Lower lobe of right lung (tissue), 2 donors: ENCODE measurements at regions not wholly inside any gene's neighbourhood (a gene's known extent, or its start where the extent isn't known, plus 50 kb on each side); places are given as distances from the start of the nearest gene placed in this dataset.

Experiments
- ATAC-seq, 2 donors: fragments of 200-7000 bp; cut with Tn5 transposase; one replicate each; pipeline ENCODE4 v1.9.1; 2020 to 2022; ENCODE audit warnings: mild to moderate bottlenecking in 2 of 2, moderate library complexity in 2 of 2
- DNase-seq: peaks from one replicate; pipeline ENCODE4 v3.0.0-alpha.2; 2020
- H3K27ac ChIP-seq: fragments of 200-600 bp; one replicate; pipeline ENCODE4 v1.8.0; 2022
- H3K27me3 ChIP-seq: fragments of 200-600 bp; one replicate; pipeline ENCODE4 v1.8.0; 2022; ENCODE audit warnings: low read depth
- H3K36me3 ChIP-seq: fragments of 200-600 bp; one replicate; pipeline ENCODE4 v1.8.0; 2022; ENCODE audit warnings: mild to moderate bottlenecking
- H3K4me1 ChIP-seq: fragments of 200-600 bp; one replicate; pipeline ENCODE4 v1.8.0; 2022
- H3K4me3 ChIP-seq: fragments of 200-600 bp; one replicate; pipeline ENCODE4 v1.8.0; 2022; ENCODE audit warnings: mild to moderate bottlenecking
- H3K9me3 ChIP-seq: fragments of 200-600 bp; one replicate; pipeline ENCODE4 v1.8.0; 2022
- intact Hi-C: fragments of 100-400 bp; cut with DNase I; formaldehyde crosslinking; loops from one replicate; pipeline ENCODE4 v1.11.0; 2022
- TF ChIP-seq, protein P1 (sequence below): fragments of 200-600 bp; IDR thresholded peaks from one replicate; pipeline ENCODE4 v1.8.0; 2022; ENCODE audit warnings: antibody characterized with exemption, mild to moderate bottlenecking
- donor health status: DM: no; HTN: yes; CAD: no; lungs with severe emphysema.

DNA sequence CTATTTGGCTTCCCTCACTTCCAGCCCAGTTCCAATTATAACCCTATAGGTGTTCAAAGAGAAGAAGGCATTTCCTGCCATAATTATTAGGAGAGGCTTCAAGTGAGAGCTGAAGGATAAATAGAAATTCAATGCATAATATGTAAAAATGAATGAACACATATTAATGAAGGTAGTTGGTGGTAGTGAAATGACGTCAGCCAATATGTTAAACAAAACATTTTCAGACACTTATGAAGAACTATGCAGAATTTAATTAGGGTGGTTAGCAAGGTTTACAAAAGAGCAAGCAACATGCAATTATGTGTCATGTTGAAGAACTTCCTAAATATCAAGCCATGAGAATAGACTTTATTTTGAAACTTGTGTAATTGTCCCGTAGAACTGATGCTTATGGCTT lies 858.8 kb upstream of the DDX18 start:
- no peak for ATAC-seq
- no peaks in the 10 kb centered on the region for H3K4me1 ChIP-seq
- H3K4me3 ChIP-seq: no peak overlapping the region
- no peak for DNase-seq
- H3K36me3 ChIP-seq: no peaks in the 10 kb centered on the region
- no peaks in the 10 kb centered on the region for H3K27me3 ChIP-seq
- TF ChIP-seq, protein P1, sequence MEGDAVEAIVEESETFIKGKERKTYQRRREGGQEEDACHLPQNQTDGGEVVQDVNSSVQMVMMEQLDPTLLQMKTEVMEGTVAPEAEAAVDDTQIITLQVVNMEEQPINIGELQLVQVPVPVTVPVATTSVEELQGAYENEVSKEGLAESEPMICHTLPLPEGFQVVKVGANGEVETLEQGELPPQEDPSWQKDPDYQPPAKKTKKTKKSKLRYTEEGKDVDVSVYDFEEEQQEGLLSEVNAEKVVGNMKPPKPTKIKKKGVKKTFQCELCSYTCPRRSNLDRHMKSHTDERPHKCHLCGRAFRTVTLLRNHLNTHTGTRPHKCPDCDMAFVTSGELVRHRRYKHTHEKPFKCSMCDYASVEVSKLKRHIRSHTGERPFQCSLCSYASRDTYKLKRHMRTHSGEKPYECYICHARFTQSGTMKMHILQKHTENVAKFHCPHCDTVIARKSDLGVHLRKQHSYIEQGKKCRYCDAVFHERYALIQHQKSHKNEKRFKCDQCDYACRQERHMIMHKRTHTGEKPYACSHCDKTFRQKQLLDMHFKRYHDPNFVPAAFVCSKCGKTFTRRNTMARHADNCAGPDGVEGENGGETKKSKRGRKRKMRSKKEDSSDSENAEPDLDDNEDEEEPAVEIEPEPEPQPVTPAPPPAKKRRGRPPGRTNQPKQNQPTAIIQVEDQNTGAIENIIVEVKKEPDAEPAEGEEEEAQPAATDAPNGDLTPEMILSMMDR: no peak
- intact Hi-C loops: no loop called here
- H3K9me3 ChIP-seq: no peaks in the 10 kb centered on the region
- H3K27ac ChIP-seq: no peak overlapping the region

DNA sequence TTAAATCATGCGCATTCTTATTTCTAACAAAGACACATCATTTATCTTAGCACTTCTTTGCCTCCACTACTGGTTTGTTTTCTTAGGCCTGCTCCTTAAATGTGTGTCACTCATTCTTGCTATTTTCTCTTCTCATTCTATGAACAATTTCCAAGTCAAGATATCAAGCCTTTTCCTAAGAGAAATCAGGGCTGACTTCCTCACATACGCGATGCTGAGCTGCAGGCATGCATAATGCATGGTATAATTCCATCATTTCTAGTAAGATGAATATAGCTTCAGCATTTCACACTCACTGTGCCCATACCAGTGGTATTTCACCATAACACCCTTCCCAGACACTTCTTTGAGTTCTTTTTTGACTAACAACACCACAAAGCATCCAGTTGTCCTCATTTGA lies 838.9 kb upstream of the DDX18 start:
- intact Hi-C loops: no loop called here
- DNase-seq: no peak
- TF ChIP-seq, protein P1: no peak
- no peaks in the 10 kb centered on the region for H3K27me3 ChIP-seq
- ATAC-seq: no peak
- no peaks in the 10 kb centered on the region for H3K9me3 ChIP-seq
- H3K4me1 ChIP-seq: no peaks in the 10 kb centered on the region
- H3K36me3 ChIP-seq: no peaks in the 10 kb centered on the region
- no peak overlapping the region for H3K27ac ChIP-seq
- no peak overlapping the region for H3K4me3 ChIP-seq

DNA sequence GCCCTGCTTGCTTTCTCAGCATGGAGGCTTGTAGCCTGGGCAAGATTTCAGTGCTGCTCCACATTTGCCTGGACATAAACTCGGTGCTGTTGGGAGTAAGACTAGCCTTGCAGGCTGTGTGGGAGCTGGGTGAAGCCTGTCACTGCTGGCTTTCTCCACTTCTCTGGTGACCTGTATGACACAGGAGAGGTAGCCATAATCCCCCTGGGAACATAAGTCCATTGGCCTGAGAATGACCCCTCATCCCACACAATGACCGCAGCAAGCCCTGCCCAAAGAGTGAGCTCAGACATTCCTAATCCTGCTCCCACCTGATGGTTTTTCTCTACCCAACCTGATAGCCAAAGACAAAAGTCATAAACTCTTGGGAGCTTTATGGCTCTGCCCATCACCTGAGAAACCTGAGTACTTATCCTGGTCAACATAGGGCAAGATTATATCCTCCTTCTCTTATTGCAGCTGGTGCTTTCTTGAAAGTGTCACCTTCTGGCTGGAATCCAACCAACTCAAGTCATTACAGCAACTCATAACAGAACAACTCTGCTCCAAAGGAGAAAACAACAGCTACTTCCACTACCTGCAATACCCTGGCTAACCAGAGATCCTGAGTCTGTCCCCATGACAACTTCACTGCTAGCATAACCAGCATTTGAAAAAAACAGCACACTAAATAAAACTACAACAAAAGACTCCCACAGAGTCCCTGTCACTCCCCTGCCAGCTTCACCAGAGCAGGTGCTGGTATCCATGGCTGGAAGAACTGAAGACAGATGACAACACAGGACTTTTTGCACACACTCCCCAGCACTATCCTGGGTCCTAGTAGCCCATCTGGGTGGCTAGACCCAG lies 834.4 kb upstream of the DDX18 start:
- Histone ChIP-seq H3K9me3 (no peaks in the 10 kb centered on the region), H3K36me3 (no peaks in the 10 kb centered on the region), H3K27ac (no peak overlapping the region), H3K4me3 (no peak overlapping the region), H3K4me1 (no peaks in the 10 kb centered on the region), H3K27me3 (no peaks in the 10 kb centered on the region)
- TF ChIP-seq, protein P1: no peak
- intact Hi-C loops: no loop called here
- ATAC-seq (no peak), DNase-seq (no peak)

DNA sequence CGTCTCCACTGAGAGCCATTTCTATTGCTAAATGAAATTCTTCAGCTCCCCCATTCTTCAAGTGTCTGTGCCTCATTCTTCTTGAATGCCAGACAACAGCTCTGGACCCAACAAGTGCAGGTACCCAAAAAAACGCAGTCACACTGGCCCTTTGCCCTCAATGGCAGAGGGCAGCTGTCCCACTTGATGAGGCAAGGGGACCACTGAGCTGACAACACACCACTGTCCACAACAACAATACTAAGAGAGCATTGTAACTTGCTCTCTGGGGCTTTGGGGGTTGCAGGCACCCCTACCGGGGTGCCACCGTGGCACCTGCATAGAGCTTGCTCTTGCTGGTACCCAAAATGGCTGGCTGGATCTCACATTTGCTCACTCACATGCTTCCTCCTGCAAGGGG lies 827.0 kb upstream of the DDX18 start:
- intact Hi-C loops: no loop called here
- no peaks in the 10 kb centered on the region for H3K27me3 ChIP-seq
- H3K27ac ChIP-seq: no peak overlapping the region
- ATAC-seq: peak in 1 of 2 donors; percentile 15
- no peaks in the 10 kb centered on the region for H3K9me3 ChIP-seq
- TF ChIP-seq, protein P1: no peak
- H3K4me3 ChIP-seq: no peak overlapping the region
- no peaks in the 10 kb centered on the region for H3K4me1 ChIP-seq
- H3K36me3 ChIP-seq: no peaks in the 10 kb centered on the region
- no peak for DNase-seq

DNA sequence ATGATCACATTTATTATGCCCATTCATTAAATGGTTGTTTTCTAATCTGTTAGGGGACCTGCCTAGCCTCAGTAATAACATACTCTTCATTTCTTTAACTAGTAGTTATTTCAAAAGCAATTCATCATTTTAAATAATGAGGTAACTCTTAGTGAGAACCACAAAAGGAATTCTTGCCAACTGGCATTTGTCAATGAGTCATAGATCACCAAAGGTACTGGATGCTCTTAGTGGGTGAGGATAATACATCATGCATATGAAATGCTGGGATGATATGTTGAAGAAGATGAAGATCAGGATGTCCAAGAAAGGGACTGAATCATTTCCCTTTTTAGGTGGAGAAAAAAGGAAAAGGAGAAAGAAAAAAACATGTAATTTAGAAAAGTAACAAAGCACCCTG lies 826.2 kb upstream of the DDX18 start:
- TF ChIP-seq, protein P1: no peak
- Histone ChIP-seq H3K27ac (no peak overlapping the region), H3K36me3 (no peaks in the 10 kb centered on the region), H3K4me3 (no peak overlapping the region), H3K27me3 (no peaks in the 10 kb centered on the region), H3K9me3 (no peaks in the 10 kb centered on the region), H3K4me1 (no peaks in the 10 kb centered on the region)
- intact Hi-C loops: no loop called here
- DNase-seq (no peak), ATAC-seq (no peak)
